H1 (cell line): ENCODE measurements at regions not wholly inside any gene's neighbourhood (a gene's known extent, or its start where the extent isn't known, plus 50 kb on each side); places are given as distances from the start of the nearest gene placed in this dataset.

ENCODE experiments used
- ATF2 ChIP-seq: IDR thresholded peaks from 2 replicates; pipeline ENCODE4 v1.6.1; 2012; ENCODE audit warnings: low read length, inconsistent platforms
- RAD21 ChIP-seq, 2 experiments: IDR thresholded peaks in 1 of 2; conservative IDR thresholded peaks in 1 of 2; 2 replicates each; pipeline ENCODE4 v1.6.1; 2011; ENCODE audit warnings: low read depth in 2 of 2, low read length in 2 of 2, improper control_type of control experiment in 1 of 2, inconsistent platforms in 1 of 2, mild to moderate bottlenecking in 1 of 2, moderate library complexity in 1 of 2
- SP2 ChIP-seq: IDR thresholded peaks from 2 replicates; pipeline ENCODE4 v1.6.1; 2012; ENCODE audit warnings: mild to moderate bottlenecking, low read length, inconsistent platforms

- TF ChIP-seq ATF2 (no peak), SP2 (no peak), RAD21 (IDR thresholded peaks at IDR 0.05 in 1 of 2, conservative IDR thresholded peaks at IDR 0.05 in 1 of 2; ENCODE audit: low read depth in 2 of 2, low read length in 2 of 2) (no peak)
These were observed 74.1 kb upstream of the PIK3R1 start (continued) for GRCh38 chr5:68141494-68141893.
